ENCODE measurements at regions not wholly inside any gene's neighbourhood (a gene's known extent, or its start where the extent isn't known, plus 50 kb on each side); places are given as distances from the start of the nearest gene placed in this dataset.

GRCh38 chr15:96106628-96107027, 223.9 kb upstream of the NR2F2 start:
- no peak for TF ChIP-seq CTCF (IDR thresholded peaks at IDR 0.05)
- TF ChIP-seq POLR2A (IDR thresholded peaks at IDR 0.05), result no peak
